ENCODE measurements at regions not wholly inside any gene's neighbourhood (a gene's known extent, or its start where the extent isn't known, plus 50 kb on each side); places are given as distances from the start of the nearest gene placed in this dataset.

DNA sequence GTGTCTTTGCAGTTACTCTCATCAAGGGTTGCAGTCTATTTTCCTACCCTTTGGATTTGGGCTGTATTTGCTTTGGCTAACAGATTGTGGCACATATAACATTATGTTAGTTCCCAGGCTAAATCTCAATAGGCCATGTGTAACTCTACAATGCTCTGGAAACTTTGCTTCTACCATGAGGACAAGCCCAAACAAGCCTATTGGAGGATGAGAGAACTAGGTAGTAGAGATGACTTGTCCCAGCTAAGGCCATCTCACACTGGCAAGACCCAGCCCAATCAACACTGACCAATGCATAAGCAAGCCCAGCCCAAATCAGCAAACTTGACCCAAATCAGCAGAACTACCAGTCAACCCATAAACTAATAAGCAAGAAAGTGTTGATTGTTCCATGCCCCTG lies 311.8 kb downstream of the NDFIP2 start:
- Histone ChIP-seq H3K14ac (replicated peaks; ENCODE audit: low read depth, low read length) (no peak overlapping the region), H2AK5ac (ENCODE audit: low read depth, low read length) (no peak overlapping the region), H4K20me1 (ENCODE audit: insufficient read depth, low read length) (no peaks in the 10 kb centered on the region), H2AFZ (replicated peaks; ENCODE audit: low read length, poor library complexity) (no peak overlapping the region), H2BK20ac (ENCODE audit: low read depth, low read length) (no peak overlapping the region), H3K56ac (ENCODE audit: extremely low read depth, insufficient read depth, low read length) (no peak overlapping the region), H3K9me3 (ENCODE audit: control insufficient read depth, insufficient read depth, low read length) (peaks cover 9% of the 10 kb centered on the region; the same call in 1 of the 2 replicates), H4K91ac (ENCODE audit: insufficient read depth, low read depth, low read length) (no peak overlapping the region), H2BK120ac (ENCODE audit: low read depth, low read length) (no peak overlapping the region), H3K9me1 (ENCODE audit: insufficient read depth, low read length) (no peaks in the 10 kb centered on the region), H4K5ac (ENCODE audit: low read depth, low read length) (no peak overlapping the region), H3K4me2 (ENCODE audit: low read depth, low read length) (no peak overlapping the region), H2BK5ac (ENCODE audit: low read depth, low read length, poor library complexity, severe bottlenecking) (no peak overlapping the region), H3K4ac (ENCODE audit: low read depth, low read length) (no peak overlapping the region), H2BK15ac (ENCODE audit: low read depth, low read length) (no peak overlapping the region), H3K4me3 (ENCODE audit: insufficient read depth, low read depth, low read length) (no peak overlapping the region), H2AK9ac (replicated peaks; ENCODE audit: low read depth, low read length, poor library complexity) (no peak overlapping the region), H3K79me1 (ENCODE audit: low read depth in 1 of 2, low read length in 2 of 2) (no peaks in the 10 kb centered on the region), H3K23ac (ENCODE audit: low read depth, low read length) (no peak overlapping the region), H3K36me3 (ENCODE audit: control insufficient read depth, insufficient read depth, low read length) (no peaks in the 10 kb centered on the region), H4K8ac (ENCODE audit: low read depth in 2 of 2, low read length in 2 of 2) (no peak overlapping the region), H3K27ac (ENCODE audit: insufficient read depth, low read length) (no peak overlapping the region), H3K27me3 (ENCODE audit: control insufficient read depth, insufficient read depth, low read length) (no peaks in the 10 kb centered on the region), H3K9ac (ENCODE audit: low read depth, low read length) (no peak overlapping the region), H3K18ac (ENCODE audit: low read depth, low read length) (no peak overlapping the region), H3K4me1 (ENCODE audit: control insufficient read depth, insufficient read depth, low read length) (no peaks in the 10 kb centered on the region)
- no peak for ATAC-seq (ENCODE audit: low read depth)
- ChIA-PET CTCF (interaction anchor here (0.9 to 1.8 kb wide), 2 partner anchors 9 to 11 kb away, joined by 4 to 5 read pairs; no protein-coding TSS in a partner anchor), POLR2A (ENCODE audit: unreplicated experiment) (no interaction called here)
- intact Hi-C loops (cut with micrococcal nuclease) = no loop called here
- dilution Hi-C loops (cut with HindIII; ENCODE audit: low sequenced_read_pairs, unreplicated experiment) = no loop called here
- no TSS peak for BruUV-seq (replicated peaks)
- in situ Hi-C loops (cut with MboI; ENCODE audit: low sequenced_read_pairs) = loop anchor here (25.0 kb wide), 1 partner anchor 245 kb away; no protein-coding TSS in a partner anchor
- TF ChIP-seq CEBPB (IDR thresholded peaks at IDR 0.05; ENCODE audit: low read depth, low read length) (no peak), POLR2A (IDR thresholded peaks at IDR 0.05; ENCODE audit: low read depth, low read length) (no peak), NFE2L2 (IDR thresholded peaks at IDR 0.05; ENCODE audit: low read depth, low read length) (no peak), RCOR1 (IDR thresholded peaks at IDR 0.05; ENCODE audit: insufficient replicate concordance, low read length) (no peak), MXI1 (IDR thresholded peaks at IDR 0.05; ENCODE audit: borderline replicate concordance, low read depth, low read length) (no peak), FOS (IDR thresholded peaks at IDR 0.05; ENCODE audit: low read depth, low read length) (no peak), BHLHE40 (IDR thresholded peaks at IDR 0.05; ENCODE audit: low read depth, low read length) (no peak), SMC3 (IDR thresholded peaks at IDR 0.05; ENCODE audit: low read depth, low read length) (no peak), MAZ (IDR thresholded peaks at IDR 0.05; ENCODE audit: borderline replicate concordance, low read depth, low read length) (no peak), MAFK (IDR thresholded peaks at IDR 0.05; ENCODE audit: low read depth, low read length) (no peak), RFX5 (IDR thresholded peaks at IDR 0.05; ENCODE audit: low read depth, low read length) (no peak), RAD21 (IDR thresholded peaks at IDR 0.05; ENCODE audit: low read length) (no peak), CHD1 (IDR thresholded peaks at IDR 0.05; ENCODE audit: low read depth, low read length) (no peak)
- TF ChIP-seq, protein P1, sequence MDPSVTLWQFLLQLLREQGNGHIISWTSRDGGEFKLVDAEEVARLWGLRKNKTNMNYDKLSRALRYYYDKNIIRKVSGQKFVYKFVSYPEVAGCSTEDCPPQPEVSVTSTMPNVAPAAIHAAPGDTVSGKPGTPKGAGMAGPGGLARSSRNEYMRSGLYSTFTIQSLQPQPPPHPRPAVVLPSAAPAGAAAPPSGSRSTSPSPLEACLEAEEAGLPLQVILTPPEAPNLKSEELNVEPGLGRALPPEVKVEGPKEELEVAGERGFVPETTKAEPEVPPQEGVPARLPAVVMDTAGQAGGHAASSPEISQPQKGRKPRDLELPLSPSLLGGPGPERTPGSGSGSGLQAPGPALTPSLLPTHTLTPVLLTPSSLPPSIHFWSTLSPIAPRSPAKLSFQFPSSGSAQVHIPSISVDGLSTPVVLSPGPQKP (IDR thresholded peaks at IDR 0.05; ENCODE audit: borderline replicate concordance, low read depth, low read length) = no peak
- DNase-seq = no peak

Measured in IMR-90 (cell line).